Neural cell (in vitro differentiated cells): ENCODE measurements at regions not wholly inside any gene's neighbourhood (a gene's known extent, or its start where the extent isn't known, plus 50 kb on each side); places are given as distances from the start of the nearest gene placed in this dataset.
"Not testable (repeated sequence)": the region's sequence is repeated elsewhere in the genome, so short reads cannot be mapped to it uniquely, and the experiment has no call there.

ENCODE experiments used
- EZH2 ChIP-seq: fragments of 200-600, 300-800 bp; shearing (Covaris generic), sonication (generic); IDR thresholded peaks from 2 replicates; pipeline ENCODE4 v1.6.1; 2014; ENCODE audit warnings: antibody characterized with exemption, low read length, borderline replicate concordance, mild to moderate bottlenecking; ENCODE audit not compliant: insufficient read depth, poor library complexity, severe bottlenecking
- MXI1 ChIP-seq: fragments of 450-650 bp; conservative IDR thresholded peaks from 2 replicates; pipeline ENCODE4 v1.6.1; 2014; ENCODE audit warnings: antibody characterized with exemption, mild to moderate bottlenecking; ENCODE audit not compliant: poor library complexity, severe bottlenecking
- RAD21 ChIP-seq: fragments of 450-650 bp; conservative IDR thresholded peaks from 2 replicates; pipeline ENCODE4 v1.6.1; 2014; ENCODE audit warnings: antibody characterized with exemption, mild to moderate bottlenecking, moderate library complexity
- SMC3 ChIP-seq: fragments of 450-650 bp; conservative IDR thresholded peaks from 2 replicates; pipeline ENCODE4 v1.6.1; 2014; ENCODE audit warnings: antibody characterized with exemption, mild to moderate bottlenecking, moderate library complexity; ENCODE audit not compliant: poor library complexity
- TAF1 ChIP-seq: IDR thresholded peaks from 2 replicates; pipeline ENCODE4 v1.6.1; 2012; ENCODE audit warnings: low read depth
- TF ChIP-seq, protein P1 (sequence below): fragments of 450-650 bp; IDR thresholded peaks from 2 replicates; pipeline ENCODE4 v1.5.1; 2014; ENCODE audit warnings: antibody characterized with exemption, mild to moderate bottlenecking, moderate library complexity; ENCODE audit not compliant: poor library complexity, severe bottlenecking

GRCh38 chr5:12667818-12668217 is 763.6 kb upstream of the CTNND2 start:
- TF ChIP-seq, protein P1, sequence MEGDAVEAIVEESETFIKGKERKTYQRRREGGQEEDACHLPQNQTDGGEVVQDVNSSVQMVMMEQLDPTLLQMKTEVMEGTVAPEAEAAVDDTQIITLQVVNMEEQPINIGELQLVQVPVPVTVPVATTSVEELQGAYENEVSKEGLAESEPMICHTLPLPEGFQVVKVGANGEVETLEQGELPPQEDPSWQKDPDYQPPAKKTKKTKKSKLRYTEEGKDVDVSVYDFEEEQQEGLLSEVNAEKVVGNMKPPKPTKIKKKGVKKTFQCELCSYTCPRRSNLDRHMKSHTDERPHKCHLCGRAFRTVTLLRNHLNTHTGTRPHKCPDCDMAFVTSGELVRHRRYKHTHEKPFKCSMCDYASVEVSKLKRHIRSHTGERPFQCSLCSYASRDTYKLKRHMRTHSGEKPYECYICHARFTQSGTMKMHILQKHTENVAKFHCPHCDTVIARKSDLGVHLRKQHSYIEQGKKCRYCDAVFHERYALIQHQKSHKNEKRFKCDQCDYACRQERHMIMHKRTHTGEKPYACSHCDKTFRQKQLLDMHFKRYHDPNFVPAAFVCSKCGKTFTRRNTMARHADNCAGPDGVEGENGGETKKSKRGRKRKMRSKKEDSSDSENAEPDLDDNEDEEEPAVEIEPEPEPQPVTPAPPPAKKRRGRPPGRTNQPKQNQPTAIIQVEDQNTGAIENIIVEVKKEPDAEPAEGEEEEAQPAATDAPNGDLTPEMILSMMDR: not testable (repeated sequence)
- TF ChIP-seq EZH2, TAF1, MXI1, SMC3, RAD21: not testable (repeated sequence)
